BE2C (cell line): ENCODE measurements at regions not wholly inside any gene's neighbourhood (a gene's known extent, or its start where the extent isn't known, plus 50 kb on each side); places are given as distances from the start of the nearest gene placed in this dataset.
"Not testable (repeated sequence)": the region's sequence is repeated elsewhere in the genome, so short reads cannot be mapped to it uniquely, and the experiment has no call there.

Source experiments
- DNase-seq: peaks from one replicate; pipeline ENCODE4 v3.0.0-alpha.2; 2020
- H3K27me3 ChIP-seq: fragments of 250-450 bp; sonication (Bioruptor Pico); 2 replicates; pipeline ENCODE4 v1.5.1; 2020; ENCODE audit warnings: mild to moderate bottlenecking
- H3K36me3 ChIP-seq: fragments of 250-450 bp; sonication (Bioruptor Pico); 2 replicates; pipeline ENCODE4 v1.5.1; 2020; ENCODE audit warnings: mild to moderate bottlenecking
- H3K4me1 ChIP-seq: fragments of 250-450 bp; sonication (Bioruptor Pico); 2 replicates; pipeline ENCODE4 v1.5.1; 2020
- H3K4me3 ChIP-seq: 2 replicates; pipeline ENCODE4 v1.5.1; 2011; ENCODE audit warnings: low read depth, low read length
- H3K9me3 ChIP-seq: fragments of 250-450 bp; sonication (Bioruptor Pico); 2 replicates; pipeline ENCODE4 v1.5.1; 2020
- TF ChIP-seq, protein P1 (sequence below): IDR thresholded peaks from 2 replicates; pipeline ENCODE4 v1.5.1; 2012; ENCODE audit warnings: mild to moderate bottlenecking, low read depth, low read length

DNA sequence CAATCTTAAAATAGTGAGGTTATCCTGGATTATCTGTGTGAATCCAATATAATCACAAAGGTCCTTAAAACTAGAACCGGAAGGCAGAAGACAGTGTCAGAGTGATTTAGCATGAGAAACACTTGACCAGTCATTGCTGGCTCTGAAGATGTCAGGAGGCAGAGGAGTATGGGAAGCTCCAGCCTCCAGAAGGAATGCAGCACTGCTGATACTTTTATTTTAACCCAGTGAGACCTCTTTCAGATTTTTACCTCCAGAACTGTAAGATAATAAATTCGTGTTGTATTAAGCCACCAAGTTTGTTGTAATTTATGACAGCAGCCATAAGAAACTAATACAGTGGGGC is 134.4 kb upstream of the ZC3H12C start:
- H3K27me3 ChIP-seq: no peaks in the 10 kb centered on the region
- H3K4me1 ChIP-seq: no peaks in the 10 kb centered on the region
- DNase-seq: no peak
- TF ChIP-seq, protein P1, sequence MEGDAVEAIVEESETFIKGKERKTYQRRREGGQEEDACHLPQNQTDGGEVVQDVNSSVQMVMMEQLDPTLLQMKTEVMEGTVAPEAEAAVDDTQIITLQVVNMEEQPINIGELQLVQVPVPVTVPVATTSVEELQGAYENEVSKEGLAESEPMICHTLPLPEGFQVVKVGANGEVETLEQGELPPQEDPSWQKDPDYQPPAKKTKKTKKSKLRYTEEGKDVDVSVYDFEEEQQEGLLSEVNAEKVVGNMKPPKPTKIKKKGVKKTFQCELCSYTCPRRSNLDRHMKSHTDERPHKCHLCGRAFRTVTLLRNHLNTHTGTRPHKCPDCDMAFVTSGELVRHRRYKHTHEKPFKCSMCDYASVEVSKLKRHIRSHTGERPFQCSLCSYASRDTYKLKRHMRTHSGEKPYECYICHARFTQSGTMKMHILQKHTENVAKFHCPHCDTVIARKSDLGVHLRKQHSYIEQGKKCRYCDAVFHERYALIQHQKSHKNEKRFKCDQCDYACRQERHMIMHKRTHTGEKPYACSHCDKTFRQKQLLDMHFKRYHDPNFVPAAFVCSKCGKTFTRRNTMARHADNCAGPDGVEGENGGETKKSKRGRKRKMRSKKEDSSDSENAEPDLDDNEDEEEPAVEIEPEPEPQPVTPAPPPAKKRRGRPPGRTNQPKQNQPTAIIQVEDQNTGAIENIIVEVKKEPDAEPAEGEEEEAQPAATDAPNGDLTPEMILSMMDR: no peak
- no peaks in the 10 kb centered on the region for H3K9me3 ChIP-seq
- H3K4me3 ChIP-seq: no peak overlapping the region
- no peaks in the 10 kb centered on the region for H3K36me3 ChIP-seq

DNA sequence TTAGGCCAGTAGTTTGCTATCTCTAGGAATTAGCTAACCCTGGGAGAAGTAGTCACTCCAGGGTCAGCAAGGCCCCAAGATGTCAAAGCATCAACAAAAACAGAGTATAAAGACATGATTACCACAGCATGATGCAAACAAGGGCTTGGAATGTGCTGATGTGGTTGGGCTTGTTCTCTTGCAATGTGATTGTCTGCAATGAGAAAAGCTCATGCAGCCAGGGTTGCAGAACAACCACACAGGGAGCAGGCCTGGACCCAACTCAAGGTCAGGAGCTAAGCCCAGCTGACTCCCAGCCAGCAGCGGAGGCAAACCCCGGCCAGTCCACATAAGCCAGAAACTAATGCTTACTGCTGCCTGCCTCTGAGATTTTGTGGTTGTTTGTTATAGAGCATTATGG is 132.4 kb upstream of the ZC3H12C start:
- H3K4me3 ChIP-seq: no peak overlapping the region

GRCh38 chr11:109961261-109961660 is 131.9 kb upstream of the ZC3H12C start:
- no peaks in the 10 kb centered on the region for H3K9me3 ChIP-seq
- TF ChIP-seq, protein P1: no peak
- no peaks in the 10 kb centered on the region for H3K36me3 ChIP-seq
- DNase-seq: no peak
- no peaks in the 10 kb centered on the region for H3K4me1 ChIP-seq
- no peak overlapping the region for H3K4me3 ChIP-seq
- no peaks in the 10 kb centered on the region for H3K27me3 ChIP-seq

More for the DNA sequence above, 132.4 kb upstream of the ZC3H12C start:
- TF ChIP-seq, protein P1: no peak
- no peaks in the 10 kb centered on the region for H3K9me3 ChIP-seq
- no peak for DNase-seq
- no peaks in the 10 kb centered on the region for H3K27me3 ChIP-seq
- no peaks in the 10 kb centered on the region for H3K36me3 ChIP-seq
- no peaks in the 10 kb centered on the region for H3K4me1 ChIP-seq

DNA sequence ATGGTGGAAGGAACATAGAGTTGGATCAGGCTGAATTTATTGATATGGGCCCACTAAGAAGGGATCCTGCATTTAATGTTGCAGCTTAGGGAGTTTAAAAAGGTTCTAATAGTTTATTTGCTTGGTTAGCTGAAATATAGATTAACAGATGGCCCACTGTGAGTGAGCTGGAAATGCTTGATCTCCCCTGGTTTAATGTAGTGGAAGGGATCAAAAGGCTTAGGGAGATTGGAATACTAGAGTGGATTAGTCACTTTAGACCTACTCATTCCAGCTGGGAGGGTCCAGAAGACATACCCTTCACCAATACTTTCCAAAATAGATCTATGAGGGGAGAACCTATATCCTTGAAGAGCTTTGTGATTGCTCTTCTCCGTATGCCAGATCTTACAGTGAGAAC is 130.1 kb upstream of the ZC3H12C start:
- TF ChIP-seq, protein P1: no peak
- Histone ChIP-seq H3K4me1 (no peaks in the 10 kb centered on the region), H3K9me3 (no peaks in the 10 kb centered on the region), H3K4me3 (no peak overlapping the region), H3K27me3 (no peaks in the 10 kb centered on the region), H3K36me3 (no peaks in the 10 kb centered on the region)
- DNase-seq: no peak

- H3K4me3 ChIP-seq: no peak overlapping the region
- DNase-seq: no peak
- no peaks in the 10 kb centered on the region for H3K36me3 ChIP-seq
- H3K4me1 ChIP-seq: no peaks in the 10 kb centered on the region
- H3K9me3 ChIP-seq: no peaks in the 10 kb centered on the region
- no peaks in the 10 kb centered on the region for H3K27me3 ChIP-seq
- TF ChIP-seq, protein P1: no peak
These were observed 128.7 kb upstream of the ZC3H12C start for GRCh38 chr11:109964487-109964886.

- H3K36me3 ChIP-seq, H3K9me3 ChIP-seq, DNase-seq, H3K27me3 ChIP-seq, H3K4me3 ChIP-seq, H3K4me1 ChIP-seq: not testable (repeated sequence)
These were observed 127.7 kb upstream of the ZC3H12C start for GRCh38 chr11:109965445-109965844.

GRCh38 chr11:109965926-109966325 is 127.3 kb upstream of the ZC3H12C start:
- not testable (repeated sequence) for H3K9me3 ChIP-seq, H3K36me3 ChIP-seq, DNase-seq, H3K4me1 ChIP-seq, H3K27me3 ChIP-seq, H3K4me3 ChIP-seq

DNA sequence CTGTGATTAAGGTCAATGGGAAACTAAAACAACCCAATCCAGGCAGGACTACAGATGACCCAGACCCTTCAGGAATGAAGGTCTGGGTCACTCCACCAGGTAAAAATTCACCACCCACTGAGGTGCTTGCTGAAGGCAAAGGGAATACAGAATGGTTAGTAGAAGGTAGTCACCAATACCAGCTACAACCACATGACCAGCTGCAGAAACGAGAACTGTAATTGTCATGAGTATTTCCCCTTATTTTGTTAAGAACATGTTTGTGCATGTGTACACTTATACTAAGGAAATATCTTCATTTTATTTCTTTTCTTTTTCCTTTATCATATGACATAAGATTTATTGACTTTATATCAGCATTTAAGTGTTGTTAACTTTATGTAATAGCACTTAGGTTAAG is 126.1 kb upstream of the ZC3H12C start:
- H3K4me3 ChIP-seq, DNase-seq, H3K4me1 ChIP-seq, H3K36me3 ChIP-seq, H3K27me3 ChIP-seq, H3K9me3 ChIP-seq: not testable (repeated sequence)
